ENCODE measurements at regions not wholly inside any gene's neighbourhood (a gene's known extent, or its start where the extent isn't known, plus 50 kb on each side); places are given as distances from the start of the nearest gene placed in this dataset.

GRCh38 chr14:25628390-25628789 is 578.4 kb upstream of the STXBP6 start:
- WGBS (ENCODE audit: insufficient coverage), result 79% methylated on average over 2 of the region's 2 CpGs
- H3K9me3 ChIP-seq (ENCODE audit: control insufficient read depth, insufficient read depth, low read length), result no peaks in the 10 kb centered on the region
- no peak for TF ChIP-seq CTCF (IDR thresholded peaks at IDR 0.05)
- no peak overlapping the region for H3K27ac ChIP-seq (ENCODE audit: low read length)
- H3K27me3 Mint-ChIP-seq (ENCODE audit: low read depth in 2 of 2), result no peaks in the 10 kb centered on the region
- H3K9me3 Mint-ChIP-seq, result peaks cover 3 to 15% of the 10 kb centered on the region in 2 donors
- no peaks in the 10 kb centered on the region for H3K27me3 ChIP-seq (ENCODE audit: control insufficient read depth, insufficient read depth, low read length)
- H3K4me3 ChIP-seq (ENCODE audit: low read length), result no peak overlapping the region
- no peaks in the 10 kb centered on the region for H3K4me1 Mint-ChIP-seq
- no peaks in the 10 kb centered on the region for H3K36me3 Mint-ChIP-seq
- intact Hi-C loops (cut with micrococcal nuclease), result no loop called here
- H3K4me1 ChIP-seq (ENCODE audit: control insufficient read depth, insufficient read depth, low read length), result no peaks in the 10 kb centered on the region
- DNase-seq (no peak), ATAC-seq (no peak)
- H3K4me3 Mint-ChIP-seq, result no peak overlapping the region
- H3K36me3 ChIP-seq (ENCODE audit: control insufficient read depth, insufficient read depth, low read length), result no peaks in the 10 kb centered on the region
- H3K27ac Mint-ChIP-seq, result no peak overlapping the region

- no peak overlapping the region for H3K27ac Mint-ChIP-seq
- ATAC-seq (no peak), DNase-seq (no peak)
- no peaks in the 10 kb centered on the region for H3K36me3 Mint-ChIP-seq
- intact Hi-C loops (cut with micrococcal nuclease), result no loop called here
- TF ChIP-seq CTCF (IDR thresholded peaks at IDR 0.05), result no peak
- Histone ChIP-seq H3K9me3 (ENCODE audit: control insufficient read depth, insufficient read depth, low read length) (no peaks in the 10 kb centered on the region), H3K4me3 (ENCODE audit: low read length) (no peak overlapping the region), H3K27ac (ENCODE audit: low read length) (no peak overlapping the region), H3K27me3 (ENCODE audit: control insufficient read depth, insufficient read depth, low read length) (no peaks in the 10 kb centered on the region), H3K4me1 (ENCODE audit: control insufficient read depth, insufficient read depth, low read length) (no peaks in the 10 kb centered on the region), H3K36me3 (ENCODE audit: control insufficient read depth, insufficient read depth, low read length) (no peaks in the 10 kb centered on the region)
- H3K4me1 Mint-ChIP-seq, result no peaks in the 10 kb centered on the region
- peaks cover 3 to 15% of the 10 kb centered on the region in 2 donors for H3K9me3 Mint-ChIP-seq
- 71% methylated on average over 2 of the region's 2 CpGs for WGBS (ENCODE audit: insufficient coverage)
- no peaks in the 10 kb centered on the region for H3K27me3 Mint-ChIP-seq (ENCODE audit: low read depth in 2 of 2)
- H3K4me3 Mint-ChIP-seq, result no peak overlapping the region
Observed at GRCh38 chr14:25626986-25627385, 577.0 kb upstream of the STXBP6 start.

GRCh38 chr14:25622763-25623162 is 572.8 kb upstream of the STXBP6 start:
- Mint-ChIP-seq H3K4me3 (no peak overlapping the region), H3K27ac (no peak overlapping the region), H3K36me3 (no peaks in the 10 kb centered on the region), H3K27me3 (ENCODE audit: low read depth in 2 of 2) (no peaks in the 10 kb centered on the region), H3K9me3 (peaks cover 8 to 15% of the 10 kb centered on the region in 2 donors), H3K4me1 (no peaks in the 10 kb centered on the region)
- no peaks in the 10 kb centered on the region for H3K36me3 ChIP-seq (ENCODE audit: control insufficient read depth, insufficient read depth, low read length)
- ATAC-seq (no peak), DNase-seq (no peak)
- H3K4me3 ChIP-seq (ENCODE audit: low read length), result no peak overlapping the region
- H3K27ac ChIP-seq (ENCODE audit: low read length), result no peak overlapping the region
- WGBS (ENCODE audit: insufficient coverage), result no CpG with 5 or more reads among the region's 1 CpG
- H3K27me3 ChIP-seq (ENCODE audit: control insufficient read depth, insufficient read depth, low read length), result no peaks in the 10 kb centered on the region
- peaks cover 3% of the 10 kb centered on the region for H3K9me3 ChIP-seq (ENCODE audit: control insufficient read depth, insufficient read depth, low read length)
- H3K4me1 ChIP-seq (ENCODE audit: control insufficient read depth, insufficient read depth, low read length), result no peaks in the 10 kb centered on the region
- intact Hi-C loops (cut with micrococcal nuclease), result no loop called here
- TF ChIP-seq CTCF (IDR thresholded peaks at IDR 0.05), result no peak

DNA sequence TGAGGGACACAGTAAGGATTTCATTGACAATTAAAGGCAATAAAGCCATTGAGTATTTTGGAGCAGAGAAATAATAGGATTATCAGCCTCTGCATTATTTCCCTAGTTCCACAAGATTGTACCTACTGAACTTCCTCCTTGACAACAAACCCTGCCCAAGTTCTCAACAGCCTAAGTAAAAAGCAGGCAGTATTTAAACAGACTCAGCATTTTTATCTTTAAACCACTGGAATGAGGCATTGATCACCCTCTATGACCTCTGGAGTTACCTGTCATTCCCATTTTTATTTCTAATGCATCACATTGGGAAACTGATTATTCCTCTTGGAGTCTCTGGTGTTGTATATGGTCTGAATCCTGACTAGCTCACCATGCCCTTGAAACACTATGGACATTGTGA is 570.6 kb upstream of the STXBP6 start:
- intact Hi-C loops (cut with micrococcal nuclease), result no loop called here
- Histone ChIP-seq H3K4me1 (ENCODE audit: control insufficient read depth, insufficient read depth, low read length) (no peaks in the 10 kb centered on the region), H3K4me3 (ENCODE audit: low read length) (no peak overlapping the region), H3K9me3 (ENCODE audit: control insufficient read depth, insufficient read depth, low read length) (peaks cover 3% of the 10 kb centered on the region), H3K27me3 (ENCODE audit: control insufficient read depth, insufficient read depth, low read length) (no peaks in the 10 kb centered on the region), H3K36me3 (ENCODE audit: control insufficient read depth, insufficient read depth, low read length) (no peaks in the 10 kb centered on the region), H3K27ac (ENCODE audit: low read length) (no peak overlapping the region)
- H3K36me3 Mint-ChIP-seq, result no peaks in the 10 kb centered on the region
- H3K9me3 Mint-ChIP-seq, result peaks cover 10 to 15% of the 10 kb centered on the region in 2 donors
- H3K4me1 Mint-ChIP-seq, result no peaks in the 10 kb centered on the region
- no peak for ATAC-seq
- no peaks in the 10 kb centered on the region for H3K27me3 Mint-ChIP-seq (ENCODE audit: low read depth in 2 of 2)
- no peak for DNase-seq
- H3K4me3 Mint-ChIP-seq, result no peak overlapping the region
- no peak for TF ChIP-seq CTCF (IDR thresholded peaks at IDR 0.05)
- no peak overlapping the region for H3K27ac Mint-ChIP-seq

Measured in natural killer cell (primary cell).